Cardiac muscle cell (in vitro differentiated cells and primary cell): ENCODE measurements at regions not wholly inside any gene's neighbourhood (a gene's known extent, or its start where the extent isn't known, plus 50 kb on each side); places are given as distances from the start of the nearest gene placed in this dataset.
"Not testable (repeated sequence)": the region's sequence is repeated elsewhere in the genome, so short reads cannot be mapped to it uniquely, and the experiment has no call there.

Source experiments
- DNase-seq, 2 donors: peaks; one replicate each; pipeline versions ENCODE4 v3.0.0 to v3.0.0-alpha.2; 2010 to 2017; ENCODE audit warnings: low read depth in 1 of 2, low spot score in 1 of 2
- H3K27ac ChIP-seq: fragments of 200-600 bp; sonication (generic); 2 replicates; pipeline ENCODE4 v1.5.1; 2016
- H3K27me3 ChIP-seq: fragments of 200-600 bp; sonication (generic); 2 replicates; pipeline ENCODE4 v1.6.0; 2016; ENCODE audit warnings: control low read depth
- H3K36me3 ChIP-seq: fragments of 200-600 bp; sonication (generic); 2 replicates; pipeline ENCODE4 v1.5.1; 2016; ENCODE audit warnings: control low read depth
- H3K4me1 ChIP-seq: fragments of 200-600 bp; sonication (generic); 2 replicates; pipeline ENCODE4 v1.8.1; 2017; ENCODE audit warnings: low read depth, mild to moderate bottlenecking, mixed run types
- H3K4me3 ChIP-seq: fragments of 200-600 bp; sonication (generic); 2 replicates; pipeline ENCODE4 v1.5.1; 2016; ENCODE audit warnings: mild to moderate bottlenecking
- H3K9me3 ChIP-seq: fragments of 200-600 bp; sonication (generic); 2 replicates; pipeline ENCODE4 v1.5.1; 2017; ENCODE audit warnings: low read depth, mild to moderate bottlenecking, control low read depth
- CTCF ChIP-seq: IDR thresholded peaks from 2 replicates; pipeline ENCODE4 v1.5.1; 2012; ENCODE audit warnings: low read depth, mild to moderate bottlenecking, low read length

- Histone ChIP-seq H3K4me3 (no peak overlapping the region), H3K27me3 (no peaks in the 10 kb centered on the region), H3K9me3 (no peaks in the 10 kb centered on the region), H3K36me3 (no peaks in the 10 kb centered on the region), H3K4me1 (no peaks in the 10 kb centered on the region), H3K27ac (no peak overlapping the region)
- no peak for TF ChIP-seq CTCF
- DNase-seq = no peak
Measured at GRCh38 chr5:98321361-98321760, 452.1 kb upstream of the RGMB start.

- not testable (repeated sequence) for DNase-seq, H3K36me3 ChIP-seq, H3K4me3 ChIP-seq, H3K27me3 ChIP-seq, H3K27ac ChIP-seq, H3K4me1 ChIP-seq, H3K9me3 ChIP-seq
Measured at GRCh38 chr5:98325187-98325586, 448.3 kb upstream of the RGMB start.

GRCh38 chr5:98328015-98328414, 445.4 kb upstream of the RGMB start:
- TF ChIP-seq CTCF = no peak
- Histone ChIP-seq H3K27me3 (no peaks in the 10 kb centered on the region), H3K36me3 (no peaks in the 10 kb centered on the region), H3K4me1 (no peaks in the 10 kb centered on the region), H3K27ac (no peak overlapping the region), H3K9me3 (no peaks in the 10 kb centered on the region), H3K4me3 (no peak overlapping the region)
- DNase-seq = no peak

- Histone ChIP-seq H3K27me3 (no peaks in the 10 kb centered on the region), H3K4me3 (no peak overlapping the region), H3K4me1 (no peaks in the 10 kb centered on the region), H3K27ac (no peak overlapping the region), H3K9me3 (no peaks in the 10 kb centered on the region), H3K36me3 (no peaks in the 10 kb centered on the region)
- DNase-seq = no peak
- TF ChIP-seq CTCF = no peak
Measured at GRCh38 chr5:98330871-98331270, 442.6 kb upstream of the RGMB start.

- H3K4me1 ChIP-seq = no peaks in the 10 kb centered on the region
- H3K27me3 ChIP-seq = no peaks in the 10 kb centered on the region
- no peak for DNase-seq
- TF ChIP-seq CTCF = no peak
- H3K9me3 ChIP-seq = no peaks in the 10 kb centered on the region
- no peaks in the 10 kb centered on the region for H3K36me3 ChIP-seq
- no peak overlapping the region for H3K4me3 ChIP-seq
- no peak overlapping the region for H3K27ac ChIP-seq
Measured at GRCh38 chr5:98333921-98334320, 439.5 kb upstream of the RGMB start.

- no peak for TF ChIP-seq CTCF
- no peaks in the 10 kb centered on the region for H3K9me3 ChIP-seq
- H3K4me1 ChIP-seq = no peaks in the 10 kb centered on the region
Measured at GRCh38 chr5:98334946-98335345, 438.5 kb upstream of the RGMB start.

More at GRCh38 chr5:98334946-98335345, 438.5 kb upstream of the RGMB start:
- Histone ChIP-seq H3K36me3 (no peaks in the 10 kb centered on the region), H3K27me3 (no peaks in the 10 kb centered on the region), H3K27ac (no peak overlapping the region), H3K4me3 (no peak overlapping the region)
- no peak for DNase-seq
